Sigmoid colon (tissue), 6 donors: ENCODE measurements at regions not wholly inside any gene's neighbourhood (a gene's known extent, or its start where the extent isn't known, plus 50 kb on each side); places are given as distances from the start of the nearest gene placed in this dataset.
"Not testable (repeated sequence)": the region's sequence is repeated elsewhere in the genome, so short reads cannot be mapped to it uniquely, and the experiment has no call there.

ENCODE experiments used
- DNase-seq: peaks from one replicate; pipeline ENCODE4 v3.0.0-alpha.2; 2019
- H3K27ac ChIP-seq, 4 donors: fragments of 200-600 bp; sonication (generic); one replicate each; pipeline ENCODE4 v1.5.1; 2016 to 2019; ENCODE audit warnings: mild to moderate bottlenecking in 1 of 4
- H3K27me3 ChIP-seq, 3 donors: fragments of 200-600 bp; sonication (generic); one replicate each; pipeline ENCODE4 v1.5.1; 2019; ENCODE audit warnings: mild to moderate bottlenecking in 1 of 3
- H3K36me3 ChIP-seq, 4 donors: fragments of 200-600 bp; sonication (generic); one replicate each; pipeline ENCODE4 v1.5.1; 2016 to 2019
- H3K4me1 ChIP-seq, 4 donors: fragments of 200-600 bp; sonication (generic); one replicate each; pipeline ENCODE4 v1.5.1; 2017 to 2019
- H3K4me3 ChIP-seq, 4 donors: fragments of 200-600 bp; sonication (generic); one replicate each; pipeline ENCODE4 v1.5.1; 2017 to 2019; ENCODE audit warnings: mild to moderate bottlenecking in 2 of 4, moderate library complexity in 1 of 4
- H3K9me3 ChIP-seq, 4 donors: fragments of 200-600 bp in 3 of 4; sonication (generic) in 3 of 4; one replicate each; pipeline versions ENCODE4 v1.5.1 to v1.6.1; 2013 to 2019
- EP300 ChIP-seq, 4 donors: sonication (generic); formaldehyde crosslinking; IDR thresholded peaks; one replicate each; pipeline ENCODE4 v1.6.1; 2017; ENCODE audit warnings: antibody characterized with exemption in 4 of 4
- POLR2A ChIP-seq, 2 donors: fragments of 450-650 bp; IDR thresholded peaks; one replicate each; pipeline ENCODE4 v1.6.1; 2016; ENCODE audit warnings: antibody characterized with exemption in 2 of 2, mild to moderate bottlenecking in 2 of 2, moderate library complexity in 2 of 2
- POLR2AphosphoS5 ChIP-seq, 4 donors: sonication (generic); formaldehyde crosslinking; IDR thresholded peaks; one replicate each; pipeline ENCODE4 v1.6.1; 2017; ENCODE audit warnings: antibody characterized with exemption in 4 of 4
- WGBS, 2 donors: extraction: QIAGEN DNeasy Blood & Tissue Kit; methylation state at CpG; one replicate each; pipeline ENCODE4 v1.1.7; 2013; 5-methylcytosine and 5-hydroxymethylcytosine counted together
- intact Hi-C: fragments of 100-400 bp; cut with DNase I; formaldehyde crosslinking; loops from one replicate; pipeline ENCODE4 v1.15.1; 2023
- TF ChIP-seq, protein P1 (sequence below), 4 experiments: fragments of 450-650 bp in 3 of 4; fragments of 200-600 bp in 1 of 4; IDR thresholded peaks; one replicate each; pipeline ENCODE4 v1.5.1; 2016 to 2019; ENCODE audit warnings: antibody characterized with exemption in 4 of 4, mild to moderate bottlenecking in 3 of 4, moderate library complexity in 2 of 4
- donor health status: healthy with polysubstance abuse.
- donor health status: healthy.

DNA sequence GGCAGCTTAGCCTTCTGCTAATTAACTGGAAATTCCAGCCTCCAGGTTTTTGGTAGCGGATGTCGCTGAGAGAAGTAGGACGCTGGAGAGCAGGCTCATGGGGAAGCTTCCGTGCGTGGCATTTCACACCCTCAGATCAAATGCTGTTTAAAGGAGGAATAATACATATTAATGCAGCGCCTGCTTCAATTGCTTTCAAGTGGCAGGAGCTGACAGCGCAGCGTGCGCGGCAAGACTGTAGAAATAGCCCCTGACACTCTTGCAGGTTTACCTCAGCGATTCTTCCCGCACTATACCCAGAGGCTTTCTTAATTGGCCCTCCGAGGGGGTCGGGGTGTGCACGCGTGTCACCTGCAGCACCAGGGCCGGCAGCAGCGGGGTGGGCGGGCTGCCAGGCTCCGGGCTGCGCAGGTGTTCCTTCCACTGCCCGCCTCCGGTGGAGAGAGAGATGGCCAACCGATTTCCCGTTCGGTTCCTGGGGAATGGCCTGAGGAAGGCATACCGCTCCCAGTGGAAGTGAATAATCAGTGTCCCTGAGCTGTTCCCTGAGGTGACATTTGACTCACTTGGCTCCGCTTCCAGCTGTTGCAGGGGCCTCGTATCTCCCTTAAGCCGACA is 427.9 kb downstream of the KCTD16 start:
- no peak overlapping the region for H3K4me3 ChIP-seq
- DNase-seq: no peak
- H3K4me1 ChIP-seq: no peaks in the 10 kb centered on the region
- no peak overlapping the region for H3K27ac ChIP-seq
- H3K9me3 ChIP-seq: no peaks in the 10 kb centered on the region
- TF ChIP-seq EP300 (IDR thresholded peaks at IDR 0.05) (no peak), POLR2AphosphoS5 (IDR thresholded peaks at IDR 0.05) (no peak), POLR2A (IDR thresholded peaks at IDR 0.05) (no peak)
- TF ChIP-seq, protein P1, sequence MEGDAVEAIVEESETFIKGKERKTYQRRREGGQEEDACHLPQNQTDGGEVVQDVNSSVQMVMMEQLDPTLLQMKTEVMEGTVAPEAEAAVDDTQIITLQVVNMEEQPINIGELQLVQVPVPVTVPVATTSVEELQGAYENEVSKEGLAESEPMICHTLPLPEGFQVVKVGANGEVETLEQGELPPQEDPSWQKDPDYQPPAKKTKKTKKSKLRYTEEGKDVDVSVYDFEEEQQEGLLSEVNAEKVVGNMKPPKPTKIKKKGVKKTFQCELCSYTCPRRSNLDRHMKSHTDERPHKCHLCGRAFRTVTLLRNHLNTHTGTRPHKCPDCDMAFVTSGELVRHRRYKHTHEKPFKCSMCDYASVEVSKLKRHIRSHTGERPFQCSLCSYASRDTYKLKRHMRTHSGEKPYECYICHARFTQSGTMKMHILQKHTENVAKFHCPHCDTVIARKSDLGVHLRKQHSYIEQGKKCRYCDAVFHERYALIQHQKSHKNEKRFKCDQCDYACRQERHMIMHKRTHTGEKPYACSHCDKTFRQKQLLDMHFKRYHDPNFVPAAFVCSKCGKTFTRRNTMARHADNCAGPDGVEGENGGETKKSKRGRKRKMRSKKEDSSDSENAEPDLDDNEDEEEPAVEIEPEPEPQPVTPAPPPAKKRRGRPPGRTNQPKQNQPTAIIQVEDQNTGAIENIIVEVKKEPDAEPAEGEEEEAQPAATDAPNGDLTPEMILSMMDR (IDR thresholded peaks at IDR 0.05): no peak
- H3K27me3 ChIP-seq: peaks cover 0 to 25% (median 0%) of the 10 kb centered on the region in 3 donors
- intact Hi-C loops: no loop called here
- no peaks in the 10 kb centered on the region for H3K36me3 ChIP-seq
- WGBS, 2 donors: 17 to 25% methylated on average over 30 of the region's 30 CpGs

DNA sequence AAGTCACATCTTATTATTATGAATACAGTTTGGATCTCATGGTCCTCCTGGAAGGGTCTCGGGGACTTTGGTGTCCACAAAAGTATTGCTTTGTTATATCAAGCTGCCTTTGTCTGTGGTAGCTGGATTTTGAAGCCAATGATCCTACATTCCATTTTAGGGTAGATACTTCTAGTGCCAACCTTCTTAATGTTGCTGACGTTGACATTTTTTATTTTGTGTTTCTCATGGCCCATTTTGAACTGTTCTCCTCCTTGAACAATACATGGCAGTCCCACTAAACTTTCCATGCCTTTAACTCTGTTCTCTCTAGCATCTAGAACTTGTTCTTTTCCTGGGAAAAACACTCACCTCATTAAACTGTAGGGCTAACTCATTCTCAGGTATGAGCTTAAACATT is 425.8 kb downstream of the KCTD16 start:
- no peak overlapping the region for H3K27ac ChIP-seq
- no peak for DNase-seq
- H3K4me3 ChIP-seq: no peak overlapping the region
- H3K4me1 ChIP-seq: no peaks in the 10 kb centered on the region
- peaks cover 0 to 25% (median 0%) of the 10 kb centered on the region in 3 donors for H3K27me3 ChIP-seq
- intact Hi-C loops: no loop called here
- no peaks in the 10 kb centered on the region for H3K9me3 ChIP-seq
- 81 to 82% methylated on average over 2 of the region's 2 CpGs for WGBS, 2 donors
- no peak for TF ChIP-seq EP300 (IDR thresholded peaks at IDR 0.05)
- no peak for TF ChIP-seq POLR2A (IDR thresholded peaks at IDR 0.05)
- no peak for TF ChIP-seq POLR2AphosphoS5 (IDR thresholded peaks at IDR 0.05)
- no peaks in the 10 kb centered on the region for H3K36me3 ChIP-seq

DNA sequence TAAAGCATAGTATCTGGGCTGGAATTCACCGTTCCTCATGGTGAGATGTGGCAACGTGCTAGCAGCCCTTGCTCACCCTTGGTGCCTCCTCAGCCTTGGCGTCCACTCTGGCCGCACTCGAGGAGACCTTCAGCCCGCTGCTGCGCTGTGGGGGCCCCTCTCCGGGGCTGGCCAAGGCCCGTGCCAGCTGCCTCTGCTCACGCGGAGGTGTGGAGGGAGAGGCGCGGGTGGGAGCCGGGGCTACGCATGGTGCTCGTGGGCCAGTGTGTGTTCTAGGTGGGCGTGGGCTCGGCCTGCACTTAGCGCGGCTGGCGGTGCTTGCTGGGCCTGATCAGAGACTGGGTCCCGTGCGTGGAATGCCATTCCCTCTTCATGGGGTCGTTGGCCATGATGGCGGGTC is 424.2 kb downstream of the KCTD16 start:
- Histone ChIP-seq H3K9me3 (no peaks in the 10 kb centered on the region), H3K4me1 (no peaks in the 10 kb centered on the region), H3K36me3 (no peaks in the 10 kb centered on the region), H3K4me3 (no peak overlapping the region), H3K27me3 (peaks cover 0 to 20% (median 0%) of the 10 kb centered on the region in 3 donors), H3K27ac (no peak overlapping the region)
- DNase-seq: no peak
- TF ChIP-seq EP300 (IDR thresholded peaks at IDR 0.05): no peak
- no peak for TF ChIP-seq POLR2A (IDR thresholded peaks at IDR 0.05)
- intact Hi-C loops: no loop called here
- WGBS, 2 donors: 93 to 96% methylated on average over 25 of the region's 25 CpGs

DNA sequence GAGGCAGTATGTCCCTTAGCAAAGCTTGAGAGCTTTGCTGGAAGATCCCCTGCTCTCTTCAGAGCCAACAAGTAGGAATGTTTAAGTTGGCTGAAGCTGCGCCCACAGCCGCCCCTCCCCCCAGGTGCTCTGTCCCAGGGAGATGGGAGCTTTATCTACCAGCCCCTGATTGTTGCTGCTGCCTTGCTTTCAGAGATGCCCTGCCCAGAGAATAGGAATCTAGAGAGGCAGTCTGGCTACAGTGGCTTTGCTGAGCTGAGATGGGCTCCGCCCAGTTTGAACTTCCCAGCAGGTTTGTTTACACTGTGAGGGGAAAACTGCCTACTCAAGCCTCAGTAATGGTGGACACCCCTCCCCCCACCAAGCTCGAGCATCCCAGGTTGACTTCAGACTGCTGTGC is 423.6 kb downstream of the KCTD16 start:
- DNase-seq, H3K27ac ChIP-seq, H3K4me1 ChIP-seq, H3K4me3 ChIP-seq, H3K9me3 ChIP-seq, intact Hi-C loops, H3K36me3 ChIP-seq: not testable (repeated sequence)
- H3K27me3 ChIP-seq: peaks cover 0 to 15% (median 0%) of the 10 kb centered on the region in 3 donors
- 53 to 73% methylated on average over 4 of the region's 4 CpGs for WGBS, 2 donors

DNA sequence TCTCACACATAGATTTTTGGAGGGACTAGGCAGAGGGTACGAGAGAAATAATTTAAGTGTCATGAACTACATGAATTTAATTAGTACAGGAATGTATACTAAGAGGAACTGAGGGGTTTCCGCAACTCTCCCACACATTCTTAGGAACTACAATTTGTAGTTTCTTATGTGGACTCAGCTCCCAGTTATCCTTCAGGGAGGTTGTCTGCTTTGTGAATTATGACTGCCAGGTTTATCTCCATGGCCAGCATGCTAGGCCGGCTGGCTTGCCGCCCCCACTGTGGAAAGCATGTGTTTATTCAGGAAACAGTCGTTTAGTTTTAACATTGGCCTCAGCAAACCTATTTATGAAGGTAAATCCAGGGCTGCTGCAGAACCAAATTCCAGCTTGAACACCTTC is 415.0 kb downstream of the KCTD16 start:
- H3K36me3 ChIP-seq: no peaks in the 10 kb centered on the region
- H3K27ac ChIP-seq: no peak overlapping the region
- TF ChIP-seq EP300 (IDR thresholded peaks at IDR 0.05) (no peak), POLR2AphosphoS5 (IDR thresholded peaks at IDR 0.05) (no peak), POLR2A (IDR thresholded peaks at IDR 0.05) (no peak)
- TF ChIP-seq, protein P1 (IDR thresholded peaks at IDR 0.05): no peak
- DNase-seq: no peak
- 37 to 49% methylated on average over 5 of the region's 5 CpGs for WGBS, 2 donors
- no peak overlapping the region for H3K4me3 ChIP-seq
- intact Hi-C loops: no loop called here
- H3K4me1 ChIP-seq: no peaks in the 10 kb centered on the region
- no peaks in the 10 kb centered on the region for H3K9me3 ChIP-seq
- H3K27me3 ChIP-seq: no peaks in the 10 kb centered on the region

DNA sequence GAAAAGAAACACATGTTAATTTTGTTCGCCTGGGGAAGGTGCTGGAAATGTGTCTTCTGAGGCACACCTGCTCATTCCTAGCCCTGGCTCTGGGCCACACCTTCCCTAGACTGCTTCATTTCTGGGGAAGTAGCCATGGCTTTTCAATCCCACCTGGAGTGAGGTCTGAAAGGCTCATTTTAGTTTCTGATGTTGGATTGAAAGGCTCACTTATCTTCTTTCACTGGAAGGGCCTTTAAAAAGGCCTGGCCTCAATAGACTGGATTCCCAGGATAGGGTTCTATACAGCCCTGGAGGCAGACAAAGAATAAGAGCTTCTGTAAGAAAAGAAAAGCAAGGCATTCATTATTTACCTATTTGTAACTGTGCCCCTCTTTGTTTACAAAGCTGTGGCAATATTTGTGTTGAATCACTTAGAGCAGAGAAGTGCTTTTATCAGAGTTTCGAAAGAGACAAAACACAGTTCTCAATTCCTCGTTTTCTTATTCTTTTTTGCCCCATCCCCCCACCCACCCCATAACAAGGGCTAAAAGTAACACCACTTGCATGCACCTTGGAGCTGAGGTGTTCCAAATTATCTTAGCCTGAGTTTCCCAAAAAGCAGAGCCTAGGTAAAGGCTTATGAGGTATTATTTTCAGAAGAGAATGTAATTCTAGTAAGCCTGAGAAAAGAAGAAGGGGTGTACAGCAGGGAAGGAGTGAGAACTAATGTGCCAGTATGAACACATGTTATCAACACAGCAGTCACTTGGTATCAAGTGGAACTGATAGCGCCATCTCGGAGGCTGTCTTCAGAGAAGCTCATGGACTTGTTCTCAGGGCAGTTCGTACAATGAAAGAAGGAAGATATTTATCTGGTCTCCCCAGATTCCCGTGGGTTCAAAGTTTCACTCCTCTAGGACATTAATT is 413.1 kb downstream of the KCTD16 start:
- no peaks in the 10 kb centered on the region for H3K9me3 ChIP-seq
- no peaks in the 10 kb centered on the region for H3K4me1 ChIP-seq
- H3K27ac ChIP-seq: no peak overlapping the region
- H3K27me3 ChIP-seq: no peaks in the 10 kb centered on the region
- WGBS, 2 donors: 77 to 83% methylated on average over 7 of the region's 7 CpGs
- intact Hi-C loops: no loop called here
- TF ChIP-seq POLR2A (IDR thresholded peaks at IDR 0.05) (no peak), EP300 (IDR thresholded peaks at IDR 0.05) (no peak), POLR2AphosphoS5 (IDR thresholded peaks at IDR 0.05) (no peak)
- TF ChIP-seq, protein P1 (IDR thresholded peaks at IDR 0.05): no peak
- DNase-seq: no peak
- H3K36me3 ChIP-seq: no peaks in the 10 kb centered on the region
- H3K4me3 ChIP-seq: no peak overlapping the region
